ENCODE measurements at regions not wholly inside any gene's neighbourhood (a gene's known extent, or its start where the extent isn't known, plus 50 kb on each side); places are given as distances from the start of the nearest gene placed in this dataset.

DNA sequence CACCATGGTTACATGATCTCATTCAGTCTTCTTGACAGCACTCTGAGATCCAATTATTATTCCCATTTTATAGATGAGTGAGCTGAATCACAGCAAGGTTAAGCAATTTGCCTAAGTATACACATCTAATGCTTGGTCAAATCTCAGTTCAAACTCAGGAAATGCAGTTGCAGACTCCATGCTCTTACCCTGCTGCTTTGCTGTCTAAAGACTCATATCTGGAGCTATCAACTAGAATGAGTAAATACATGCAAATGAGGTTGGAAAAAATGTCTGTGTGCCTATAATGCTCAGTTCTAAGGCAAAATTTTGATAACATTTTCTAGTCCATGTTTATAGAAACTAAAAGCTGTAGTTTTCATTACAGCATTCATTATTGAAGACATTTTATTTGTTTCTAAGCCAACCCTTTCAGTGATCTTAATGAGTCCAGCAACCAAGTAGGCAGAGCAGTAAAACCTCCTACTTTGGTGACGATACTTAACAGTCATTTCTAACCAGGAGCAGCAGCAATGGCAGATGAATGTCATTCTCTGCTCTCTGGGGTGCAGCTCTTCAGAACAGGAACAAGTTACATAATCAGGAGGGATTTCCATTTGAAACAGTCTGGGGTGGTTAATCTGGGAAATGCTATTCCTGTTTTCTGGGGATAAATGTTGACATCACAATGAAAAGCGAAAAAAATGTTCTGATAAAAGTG lies 396.8 kb upstream of the UBE2E3 start:
- H3K4me3 ChIP-seq (ENCODE audit: low read depth, low read length) = no peak overlapping the region
- ChIA-PET POLR2A (no interaction called here), CTCF (interaction anchor here (1.5 kb wide), 1 partner anchor 10 kb away, joined by 3 read pairs; no protein-coding TSS in a partner anchor)
- TF ChIP-seq, protein P1, sequence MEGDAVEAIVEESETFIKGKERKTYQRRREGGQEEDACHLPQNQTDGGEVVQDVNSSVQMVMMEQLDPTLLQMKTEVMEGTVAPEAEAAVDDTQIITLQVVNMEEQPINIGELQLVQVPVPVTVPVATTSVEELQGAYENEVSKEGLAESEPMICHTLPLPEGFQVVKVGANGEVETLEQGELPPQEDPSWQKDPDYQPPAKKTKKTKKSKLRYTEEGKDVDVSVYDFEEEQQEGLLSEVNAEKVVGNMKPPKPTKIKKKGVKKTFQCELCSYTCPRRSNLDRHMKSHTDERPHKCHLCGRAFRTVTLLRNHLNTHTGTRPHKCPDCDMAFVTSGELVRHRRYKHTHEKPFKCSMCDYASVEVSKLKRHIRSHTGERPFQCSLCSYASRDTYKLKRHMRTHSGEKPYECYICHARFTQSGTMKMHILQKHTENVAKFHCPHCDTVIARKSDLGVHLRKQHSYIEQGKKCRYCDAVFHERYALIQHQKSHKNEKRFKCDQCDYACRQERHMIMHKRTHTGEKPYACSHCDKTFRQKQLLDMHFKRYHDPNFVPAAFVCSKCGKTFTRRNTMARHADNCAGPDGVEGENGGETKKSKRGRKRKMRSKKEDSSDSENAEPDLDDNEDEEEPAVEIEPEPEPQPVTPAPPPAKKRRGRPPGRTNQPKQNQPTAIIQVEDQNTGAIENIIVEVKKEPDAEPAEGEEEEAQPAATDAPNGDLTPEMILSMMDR (IDR thresholded peaks at IDR 0.05; ENCODE audit: insufficient read depth, low read length, missing control alignments) = no peak
- no peak for DNase-seq (ENCODE audit: low read depth, low spot score)

DNA sequence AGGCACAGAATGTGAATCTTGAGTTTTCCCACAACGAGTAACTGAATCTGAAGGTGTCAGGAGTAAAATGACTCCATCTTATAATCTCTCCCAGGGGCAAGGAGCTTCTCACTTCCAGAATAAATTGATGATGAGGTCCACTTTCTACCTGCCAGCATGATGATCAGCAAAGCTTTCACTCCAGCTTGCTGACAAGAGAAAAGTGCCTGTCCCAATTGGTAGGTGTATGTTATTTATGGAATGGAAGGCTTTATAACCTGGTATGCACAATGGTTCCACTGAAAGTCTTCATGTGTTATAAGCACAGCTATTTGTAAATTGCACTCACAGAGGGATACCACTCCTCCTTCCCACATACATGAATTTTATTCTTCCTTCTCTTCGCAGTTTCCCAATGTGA lies 401.0 kb upstream of the UBE2E3 start:
- POLR2A ChIA-PET = no interaction called here
- no peak for DNase-seq (ENCODE audit: low read depth, low spot score)
- H3K4me3 ChIP-seq (ENCODE audit: low read depth, low read length) = no peak overlapping the region
- CTCF ChIA-PET = no interaction called here
- TF ChIP-seq, protein P1 (IDR thresholded peaks at IDR 0.05; ENCODE audit: insufficient read depth, low read length, missing control alignments) = no peak

GRCh38 chr2:180578441-180578840 lies 402.0 kb upstream of the UBE2E3 start:
- TF ChIP-seq, protein P1 (IDR thresholded peaks at IDR 0.05; ENCODE audit: insufficient read depth, low read length, missing control alignments) = no peak
- no peak overlapping the region for H3K4me3 ChIP-seq (ENCODE audit: low read depth, low read length)
- no peak for DNase-seq (ENCODE audit: low read depth, low spot score)
- POLR2A ChIA-PET = no interaction called here
- CTCF ChIA-PET = no interaction called here

- POLR2A ChIA-PET = no interaction called here
- TF ChIP-seq, protein P1 (IDR thresholded peaks at IDR 0.05; ENCODE audit: insufficient read depth, low read length, missing control alignments) = no peak
- DNase-seq (ENCODE audit: low read depth, low spot score) = no peak
- CTCF ChIA-PET = no interaction called here
- no peak overlapping the region for H3K4me3 ChIP-seq (ENCODE audit: low read depth, low read length)
Measured at GRCh38 chr2:180577567-180577966, 402.8 kb upstream of the UBE2E3 start.

GRCh38 chr2:180573951-180574350 lies 406.5 kb upstream of the UBE2E3 start:
- no peak overlapping the region for H3K4me3 ChIP-seq (ENCODE audit: low read depth, low read length)
- POLR2A ChIA-PET = no interaction called here
- no peak for DNase-seq (ENCODE audit: low read depth, low spot score)
- CTCF ChIA-PET = interaction anchor here (1.2 kb wide), 1 partner anchor 406 kb away, joined by 4 read pairs; the partner anchor contains the start of gene UBE2E3
- TF ChIP-seq, protein P1 (IDR thresholded peaks at IDR 0.05; ENCODE audit: insufficient read depth, low read length, missing control alignments) = no peak

GRCh38 chr2:180572346-180572745 lies 408.1 kb upstream of the UBE2E3 start:
- POLR2A ChIA-PET = no interaction called here
- no peak for DNase-seq (ENCODE audit: low read depth, low spot score)
- no peak overlapping the region for H3K4me3 ChIP-seq (ENCODE audit: low read depth, low read length)
- CTCF ChIA-PET = interaction anchor here (1.7 kb wide), 1 partner anchor 24 kb away, joined by 3 read pairs; no protein-coding TSS in a partner anchor
- TF ChIP-seq, protein P1 (IDR thresholded peaks at IDR 0.05; ENCODE audit: insufficient read depth, low read length, missing control alignments) = no peak
